ENCODE measurements at regions not wholly inside any gene's neighbourhood (a gene's known extent, or its start where the extent isn't known, plus 50 kb on each side); places are given as distances from the start of the nearest gene placed in this dataset.

DNA sequence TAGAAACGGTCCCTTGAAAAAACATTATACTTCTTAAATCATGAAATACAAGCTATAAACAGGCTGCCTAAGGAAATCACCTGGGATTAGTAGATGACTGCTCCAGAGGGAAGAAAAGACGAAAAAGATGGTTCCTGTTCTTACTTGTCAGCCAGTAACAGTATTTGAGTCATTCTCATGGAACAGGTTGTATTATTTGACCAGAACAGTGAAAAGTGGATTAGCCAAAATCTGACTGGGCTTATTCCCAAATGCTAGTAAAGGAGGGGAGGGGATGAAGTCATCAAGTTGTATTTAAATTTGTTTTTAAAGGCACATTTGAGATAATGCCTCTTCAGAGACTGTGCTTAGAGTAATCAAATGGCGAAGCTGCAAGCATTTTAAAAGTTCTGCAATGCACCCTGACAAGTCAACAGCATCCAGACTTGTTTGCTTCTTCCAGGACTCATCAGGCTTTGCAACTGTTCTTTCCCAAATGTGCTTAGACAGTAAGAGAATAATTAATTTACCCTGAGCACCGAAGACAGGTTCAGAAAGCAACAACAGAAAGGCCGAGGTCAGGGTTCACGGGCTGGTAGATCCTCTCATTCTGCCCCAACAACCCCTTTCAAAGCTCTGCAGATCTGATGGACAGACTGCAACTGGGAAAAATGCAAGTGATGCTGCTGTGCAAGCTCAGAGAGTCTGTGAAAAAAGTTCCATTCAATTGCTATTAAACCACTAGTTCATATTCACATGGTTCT, 800.6 kb downstream of the KCTD16 start:
- TF ChIP-seq, protein P1, sequence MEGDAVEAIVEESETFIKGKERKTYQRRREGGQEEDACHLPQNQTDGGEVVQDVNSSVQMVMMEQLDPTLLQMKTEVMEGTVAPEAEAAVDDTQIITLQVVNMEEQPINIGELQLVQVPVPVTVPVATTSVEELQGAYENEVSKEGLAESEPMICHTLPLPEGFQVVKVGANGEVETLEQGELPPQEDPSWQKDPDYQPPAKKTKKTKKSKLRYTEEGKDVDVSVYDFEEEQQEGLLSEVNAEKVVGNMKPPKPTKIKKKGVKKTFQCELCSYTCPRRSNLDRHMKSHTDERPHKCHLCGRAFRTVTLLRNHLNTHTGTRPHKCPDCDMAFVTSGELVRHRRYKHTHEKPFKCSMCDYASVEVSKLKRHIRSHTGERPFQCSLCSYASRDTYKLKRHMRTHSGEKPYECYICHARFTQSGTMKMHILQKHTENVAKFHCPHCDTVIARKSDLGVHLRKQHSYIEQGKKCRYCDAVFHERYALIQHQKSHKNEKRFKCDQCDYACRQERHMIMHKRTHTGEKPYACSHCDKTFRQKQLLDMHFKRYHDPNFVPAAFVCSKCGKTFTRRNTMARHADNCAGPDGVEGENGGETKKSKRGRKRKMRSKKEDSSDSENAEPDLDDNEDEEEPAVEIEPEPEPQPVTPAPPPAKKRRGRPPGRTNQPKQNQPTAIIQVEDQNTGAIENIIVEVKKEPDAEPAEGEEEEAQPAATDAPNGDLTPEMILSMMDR (IDR thresholded peaks at IDR 0.05; ENCODE audit: insufficient read depth, low read depth, low read length), result no peak
- no peak for TF ChIP-seq EZH2 (IDR thresholded peaks at IDR 0.05; ENCODE audit: insufficient read depth, low read length)

All from astrocyte (in vitro differentiated cells and primary cell).